ENCODE measurements at regions not wholly inside any gene's neighbourhood (a gene's known extent, or its start where the extent isn't known, plus 50 kb on each side); places are given as distances from the start of the nearest gene placed in this dataset.

GRCh38 chr2:12222554-12222953 lies 476.1 kb downstream of the LPIN1 start:
- no peak for DNase-seq

DNA sequence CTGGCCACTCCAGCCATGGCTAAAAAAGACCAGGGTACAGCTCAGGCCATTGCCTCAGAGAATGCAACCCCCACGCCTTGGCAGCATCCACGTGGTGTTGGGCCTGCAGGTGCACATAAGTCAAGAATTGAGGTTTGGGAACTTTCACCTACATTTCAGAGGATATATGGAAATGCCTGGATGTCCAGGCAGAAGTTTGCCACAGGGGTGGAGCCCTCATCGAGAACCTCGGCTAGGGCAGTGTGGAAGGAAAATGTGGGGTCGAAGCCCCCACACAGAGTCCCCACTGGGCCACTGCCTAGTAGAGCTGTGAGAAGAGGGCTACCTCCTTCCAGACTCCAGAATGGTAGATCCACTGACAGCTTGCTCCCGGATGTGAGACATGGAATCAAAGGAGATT lies 477.3 kb downstream of the LPIN1 start:
- no peak for DNase-seq

GRCh38 chr2:12226653-12227052 lies 480.2 kb downstream of the LPIN1 start:
- DNase-seq, result no peak

- DNase-seq, result no peak
Observed at GRCh38 chr2:12227941-12228608, 481.6 kb downstream of the LPIN1 start.

- DNase-seq, result no peak
Observed at GRCh38 chr2:12231288-12231687, 484.9 kb downstream of the LPIN1 start.

- no peak for DNase-seq
Observed at GRCh38 chr2:12232876-12233275, 483.9 kb upstream of the TRIB2 start.

DNA sequence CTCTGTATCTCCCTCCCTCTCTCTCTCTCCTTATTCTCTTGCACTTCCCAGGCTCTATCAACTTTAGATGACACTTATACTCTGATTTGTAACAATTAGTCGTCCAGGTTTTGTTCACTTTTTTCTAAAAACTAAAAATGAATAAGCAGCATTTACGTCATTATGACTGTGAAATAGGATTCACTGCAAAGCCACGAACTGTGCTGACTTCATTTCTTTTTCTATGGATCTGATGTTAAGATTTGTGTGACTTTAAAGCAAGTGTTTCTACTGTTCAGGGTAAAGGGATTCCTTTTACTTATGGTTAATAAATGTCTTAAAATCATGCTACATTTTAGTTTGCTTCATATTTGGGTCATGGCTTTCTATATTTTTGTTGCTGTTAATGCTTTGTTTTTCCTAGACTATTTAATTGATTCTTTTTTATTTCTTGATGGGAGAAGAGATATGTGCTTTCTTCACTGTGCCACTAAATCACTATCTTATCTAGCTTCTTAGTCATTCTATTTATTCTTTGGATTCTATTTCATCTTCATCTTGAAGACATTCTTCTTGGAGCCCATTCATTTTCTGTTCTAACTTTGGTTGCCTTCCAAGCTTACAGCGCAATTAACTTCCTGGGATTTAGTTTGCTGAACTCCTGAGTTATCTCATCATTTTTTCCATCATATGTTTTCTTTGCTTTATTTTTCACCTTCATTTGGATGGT lies 480.4 kb upstream of the TRIB2 start:
- DNase-seq, result no peak

DNA sequence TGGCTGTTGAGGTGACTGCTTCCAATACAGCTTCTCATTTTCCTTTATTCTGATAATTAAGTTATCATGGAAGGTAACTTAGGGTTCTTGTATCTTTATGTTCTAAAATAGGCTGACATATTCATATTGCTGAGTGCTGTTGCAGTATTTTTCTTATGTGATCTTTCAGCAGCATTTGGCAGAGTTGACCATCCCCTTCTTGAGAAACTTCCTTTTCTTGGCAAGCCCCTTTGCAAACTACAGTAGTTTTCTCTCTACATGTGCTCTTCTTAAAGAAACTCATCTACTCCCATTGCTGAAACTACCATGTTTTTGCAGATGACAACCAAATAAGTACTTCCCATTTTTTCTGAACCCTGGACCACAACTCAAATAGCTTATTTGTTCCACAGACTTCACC lies 476.5 kb upstream of the TRIB2 start:
- no peak for DNase-seq

GRCh38 chr2:12243381-12243780 lies 473.4 kb upstream of the TRIB2 start:
- DNase-seq, result no peak

DNA sequence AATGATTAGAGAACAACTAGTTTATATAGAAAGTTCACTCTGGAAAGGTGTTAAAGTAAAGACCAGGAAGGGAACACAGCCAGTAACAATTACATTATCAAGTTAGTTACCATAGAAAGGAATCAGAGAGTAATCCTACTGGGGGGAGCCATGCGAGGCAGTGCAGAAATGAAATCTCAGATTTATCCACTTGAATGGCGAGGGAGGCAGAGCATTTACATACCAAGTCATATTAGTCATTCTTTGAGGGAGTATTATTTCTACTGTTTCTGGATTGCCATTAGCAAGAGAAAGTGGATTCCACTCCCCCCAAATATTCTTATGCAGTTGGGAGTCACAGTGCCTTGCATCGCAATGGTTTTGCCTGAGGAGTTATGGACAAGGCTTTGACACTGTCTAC lies 472.7 kb upstream of the TRIB2 start:
- no peak for DNase-seq

DNA sequence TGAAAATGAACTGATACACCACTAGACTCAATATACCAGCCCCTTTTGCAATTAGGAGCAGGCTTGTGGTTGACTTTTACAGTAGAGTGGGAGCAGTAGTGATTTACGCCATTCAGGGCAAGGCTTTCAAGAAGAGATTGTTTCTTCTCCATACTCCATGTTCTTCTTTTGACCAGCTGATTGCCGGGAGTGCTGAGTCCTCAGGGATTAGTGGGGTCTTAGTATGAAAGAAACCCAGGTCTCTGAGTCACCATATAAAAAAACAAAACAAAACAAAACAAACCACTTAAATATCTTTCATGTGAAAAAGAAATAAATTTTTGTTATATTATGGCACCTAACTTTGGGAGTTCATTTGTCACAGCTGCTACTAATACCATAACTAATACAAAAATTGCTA lies 465.6 kb upstream of the TRIB2 start:
- no peak for DNase-seq

- no peak for DNase-seq
Observed at GRCh38 chr2:12251749-12252148, 465.0 kb upstream of the TRIB2 start.

- DNase-seq, result no peak
Observed at GRCh38 chr2:12253167-12253778, 463.5 kb upstream of the TRIB2 start.

GRCh38 chr2:12254280-12254860 lies 462.4 kb upstream of the TRIB2 start:
- no peak for DNase-seq

DNA sequence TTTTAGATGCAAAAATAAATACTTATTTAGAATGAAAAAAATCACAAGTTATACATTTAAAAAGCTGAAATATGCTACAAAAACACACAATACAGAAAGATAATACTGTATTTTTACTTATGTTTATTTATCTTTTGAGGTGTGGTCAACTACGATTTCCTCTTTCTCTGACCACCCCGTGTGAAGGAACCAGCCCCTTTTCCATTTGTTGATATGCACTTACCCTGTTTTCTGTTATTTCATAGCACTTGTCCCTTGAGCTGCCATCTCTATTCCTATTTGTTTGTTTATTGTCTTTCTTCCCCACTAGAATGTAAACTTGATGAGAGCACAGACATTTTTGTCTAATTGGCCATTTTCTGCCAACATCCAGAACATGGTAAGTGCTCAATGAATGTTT lies 460.5 kb upstream of the TRIB2 start:
- DNase-seq, result no peak

GRCh38 chr2:12257476-12257875 lies 459.3 kb upstream of the TRIB2 start:
- no peak for DNase-seq

DNA sequence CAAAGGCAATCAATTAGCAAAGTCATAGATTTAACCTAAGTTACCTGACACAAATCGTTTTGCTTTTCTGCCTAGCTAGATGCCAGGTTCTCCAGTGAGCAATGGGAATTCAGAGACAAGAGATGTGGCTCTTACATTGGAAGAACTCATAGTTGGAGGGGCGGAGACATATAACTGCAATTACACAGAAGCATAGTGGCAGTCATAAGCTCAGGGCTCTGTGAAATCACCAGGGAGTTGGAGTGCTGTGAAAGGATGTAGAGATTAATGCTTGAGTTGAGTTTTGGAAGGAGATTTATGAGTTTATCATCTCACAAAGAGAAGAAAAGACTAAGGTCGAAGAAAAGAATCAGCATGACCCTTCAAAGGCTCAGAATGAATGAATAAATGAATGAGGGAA lies 457.2 kb upstream of the TRIB2 start:
- no peak for DNase-seq

GRCh38 chr2:12261986-12262680 lies 454.6 kb upstream of the TRIB2 start:
- DNase-seq, result no peak

- DNase-seq, result no peak
Observed at GRCh38 chr2:12262681-12263436, 453.9 kb upstream of the TRIB2 start.

DNA sequence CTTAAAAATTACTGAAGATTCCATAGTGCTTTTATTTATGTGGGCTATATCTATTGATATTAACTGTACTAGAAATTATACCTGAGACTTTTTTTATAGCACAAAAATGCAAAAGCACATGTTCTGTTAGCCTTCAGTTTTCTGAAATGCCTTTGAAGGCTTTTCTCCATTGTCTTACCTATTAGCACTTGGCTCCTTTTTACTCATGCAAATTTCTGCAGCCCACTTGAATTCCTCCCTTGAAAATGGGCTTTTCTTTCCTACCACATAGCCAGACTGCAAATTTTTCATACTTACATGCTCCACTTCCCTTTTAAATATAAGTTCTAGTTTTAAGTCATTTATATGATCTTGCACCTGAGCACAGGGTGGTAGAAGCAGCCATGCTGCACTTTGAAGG lies 453.0 kb upstream of the TRIB2 start:
- no peak for DNase-seq

- DNase-seq, result no peak
Observed at GRCh38 chr2:12264146-12264545, 452.6 kb upstream of the TRIB2 start.

GRCh38 chr2:12265646-12266045 lies 451.1 kb upstream of the TRIB2 start:
- DNase-seq, result no peak

DNA sequence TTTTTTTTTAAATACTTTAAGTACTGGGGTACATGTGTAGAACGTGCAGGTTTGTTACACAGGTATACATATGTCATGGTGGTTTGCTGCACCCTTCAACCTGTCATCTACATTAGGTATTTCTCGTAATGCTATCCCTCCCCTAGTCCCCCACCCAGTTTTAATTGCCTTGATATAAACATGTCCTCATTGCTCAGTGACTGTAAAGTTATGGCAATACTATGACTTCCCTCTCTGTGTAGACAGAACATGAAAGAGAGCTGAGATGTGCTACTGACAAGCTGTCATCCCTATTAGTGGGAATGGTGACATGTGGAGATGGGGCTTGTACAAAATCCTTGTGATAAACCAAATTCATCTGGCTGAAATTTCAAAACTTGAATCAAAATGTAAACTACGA lies 449.7 kb upstream of the TRIB2 start:
- DNase-seq, result no peak

Measured in NCI-H1436 treated with DMSO at 0.1 percent for 48 hours (cell line).